DND-41 (cell line): ENCODE measurements at regions not wholly inside any gene's neighbourhood (a gene's known extent, or its start where the extent isn't known, plus 50 kb on each side); places are given as distances from the start of the nearest gene placed in this dataset.

Experiments
- ATAC-seq: fragments of 200-7000 bp; cut with Tn5 transposase; 3 replicates; pipeline ENCODE4 v1.9.1; 2021; ENCODE audit warnings: low read depth; ENCODE audit not compliant: insufficient read depth
- DNase-seq: peaks from one replicate; pipeline ENCODE4 v3.0.0-alpha.2; 2020
- H2AFZ ChIP-seq: 2 replicates; pipeline ENCODE4 v1.6.0; 2012; ENCODE audit warnings: low read depth, low read length
- H3K27ac ChIP-seq: 2 replicates; pipeline ENCODE4 v1.5.1; 2012; ENCODE audit warnings: low read length, inconsistent platforms
- H3K27me3 ChIP-seq: fragments of 200-600 bp; sonication (generic); 2 replicates; pipeline ENCODE4 v1.6.0; 2012; ENCODE audit warnings: low read length, mild to moderate bottlenecking, inconsistent platforms; ENCODE audit not compliant: insufficient read depth, poor library complexity
- H3K36me3 ChIP-seq: 2 replicates; pipeline ENCODE4 v1.5.1; 2012; ENCODE audit warnings: low read length, inconsistent platforms; ENCODE audit not compliant: insufficient read depth
- H3K4me1 ChIP-seq: 2 replicates; pipeline ENCODE4 v1.5.1; 2012; ENCODE audit warnings: mild to moderate bottlenecking, low read length; ENCODE audit not compliant: insufficient read depth
- H3K4me2 ChIP-seq: 2 replicates; pipeline ENCODE4 v1.6.0; 2012; ENCODE audit warnings: mild to moderate bottlenecking, moderate library complexity, low read length, inconsistent platforms; ENCODE audit not compliant: insufficient read depth
- H3K4me3 ChIP-seq, 2 experiments: fragments of 200-600 bp in 1 of 2; shearing (Covaris generic) in 1 of 2; 2 replicates each; pipeline ENCODE4 v1.5.1; 2012 to 2016; ENCODE audit warnings: inconsistent platforms in 2 of 2, low read length in 2 of 2, mild to moderate bottlenecking in 2 of 2, low read depth in 1 of 2, moderate library complexity in 1 of 2
- H3K79me2 ChIP-seq: 2 replicates; pipeline ENCODE4 v1.6.0; 2012; ENCODE audit warnings: low read length, inconsistent platforms; ENCODE audit not compliant: insufficient read depth
- H3K9ac ChIP-seq: 2 replicates; pipeline ENCODE4 v1.6.0; 2012; ENCODE audit warnings: low read depth, mild to moderate bottlenecking, inconsistent platforms, low read length, moderate library complexity
- H3K9me3 ChIP-seq: 2 replicates; pipeline ENCODE4 v1.5.1; 2012; ENCODE audit warnings: low read length, moderate library complexity, mild to moderate bottlenecking, inconsistent platforms; ENCODE audit not compliant: insufficient read depth, severe bottlenecking
- H4K20me1 ChIP-seq: 2 replicates; pipeline ENCODE4 v1.6.0; 2012; ENCODE audit warnings: low read length; ENCODE audit not compliant: insufficient read depth
- EZH2 ChIP-seq: IDR thresholded peaks from 3 replicates; pipeline ENCODE4 v1.6.1; 2012; ENCODE audit warnings: borderline replicate concordance, low read depth, mild to moderate bottlenecking, moderate library complexity, low read length, inconsistent platforms; ENCODE audit not compliant: severe bottlenecking
- TF ChIP-seq, protein P1 (sequence below): IDR thresholded peaks from 2 replicates; pipeline ENCODE4 v1.5.1; 2012; ENCODE audit warnings: borderline replicate concordance, low read length, moderate library complexity, mild to moderate bottlenecking; ENCODE audit not compliant: poor library complexity, severe bottlenecking; ENCODE audit errors: extremely low read depth

DNA sequence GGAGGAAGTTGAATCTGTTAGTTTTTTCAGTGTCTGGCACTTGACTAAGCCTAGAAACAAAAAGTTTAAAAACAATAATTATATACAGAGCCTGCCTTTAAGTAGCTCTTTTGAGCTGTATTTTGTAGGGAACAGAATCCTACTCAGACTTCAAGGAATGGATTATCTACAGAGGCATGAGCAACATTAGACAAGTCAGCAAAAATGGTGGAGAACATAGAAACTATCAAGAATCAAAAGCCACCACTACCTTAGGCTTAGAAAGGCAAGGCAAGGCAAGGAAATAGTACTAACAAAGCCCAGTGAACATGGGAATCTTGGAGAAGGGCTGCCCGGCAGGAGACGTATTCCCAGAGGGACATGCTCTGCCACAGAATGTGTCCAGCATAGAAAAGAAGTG, 353.6 kb upstream of the FAT3 start:
- no peak overlapping the region for H2AFZ ChIP-seq
- no peak overlapping the region for H3K4me3 ChIP-seq
- no peak overlapping the region for H3K27ac ChIP-seq
- H3K79me2 ChIP-seq: no peaks in the 10 kb centered on the region
- DNase-seq (no peak), ATAC-seq (no peak)
- H3K4me1 ChIP-seq: no peaks in the 10 kb centered on the region
- no peak overlapping the region for H3K4me2 ChIP-seq
- no peaks in the 10 kb centered on the region for H4K20me1 ChIP-seq
- H3K9ac ChIP-seq: no peak overlapping the region
- no peaks in the 10 kb centered on the region for H3K9me3 ChIP-seq
- H3K36me3 ChIP-seq: no peaks in the 10 kb centered on the region
- no peaks in the 10 kb centered on the region for H3K27me3 ChIP-seq
- TF ChIP-seq, protein P1, sequence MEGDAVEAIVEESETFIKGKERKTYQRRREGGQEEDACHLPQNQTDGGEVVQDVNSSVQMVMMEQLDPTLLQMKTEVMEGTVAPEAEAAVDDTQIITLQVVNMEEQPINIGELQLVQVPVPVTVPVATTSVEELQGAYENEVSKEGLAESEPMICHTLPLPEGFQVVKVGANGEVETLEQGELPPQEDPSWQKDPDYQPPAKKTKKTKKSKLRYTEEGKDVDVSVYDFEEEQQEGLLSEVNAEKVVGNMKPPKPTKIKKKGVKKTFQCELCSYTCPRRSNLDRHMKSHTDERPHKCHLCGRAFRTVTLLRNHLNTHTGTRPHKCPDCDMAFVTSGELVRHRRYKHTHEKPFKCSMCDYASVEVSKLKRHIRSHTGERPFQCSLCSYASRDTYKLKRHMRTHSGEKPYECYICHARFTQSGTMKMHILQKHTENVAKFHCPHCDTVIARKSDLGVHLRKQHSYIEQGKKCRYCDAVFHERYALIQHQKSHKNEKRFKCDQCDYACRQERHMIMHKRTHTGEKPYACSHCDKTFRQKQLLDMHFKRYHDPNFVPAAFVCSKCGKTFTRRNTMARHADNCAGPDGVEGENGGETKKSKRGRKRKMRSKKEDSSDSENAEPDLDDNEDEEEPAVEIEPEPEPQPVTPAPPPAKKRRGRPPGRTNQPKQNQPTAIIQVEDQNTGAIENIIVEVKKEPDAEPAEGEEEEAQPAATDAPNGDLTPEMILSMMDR: no peak
- TF ChIP-seq EZH2: no peak

DNA sequence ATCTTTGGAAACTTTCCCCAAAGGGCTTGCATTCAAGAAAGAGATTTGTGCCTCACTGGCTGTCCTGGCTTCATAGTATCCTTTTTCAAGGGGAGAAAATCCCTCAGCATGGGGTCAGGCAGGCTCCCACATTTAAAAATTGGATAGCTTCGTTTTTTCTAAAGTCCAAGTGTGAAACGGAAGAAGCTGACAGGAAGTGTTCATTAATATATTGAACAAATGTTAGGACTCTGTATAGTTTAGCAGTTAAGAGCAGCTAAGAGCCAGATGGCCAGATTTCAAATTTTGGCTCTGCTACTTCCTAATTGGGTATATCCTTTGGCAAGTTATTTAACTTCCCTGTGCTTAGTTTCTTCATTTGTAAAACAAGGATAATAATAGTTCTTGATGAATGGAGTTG, 354.9 kb upstream of the FAT3 start:
- Histone ChIP-seq H3K4me2 (no peak overlapping the region), H3K79me2 (no peaks in the 10 kb centered on the region), H3K4me3 (no peak overlapping the region), H3K36me3 (no peaks in the 10 kb centered on the region), H3K9me3 (no peaks in the 10 kb centered on the region), H2AFZ (no peak overlapping the region), H4K20me1 (no peaks in the 10 kb centered on the region), H3K27me3 (no peaks in the 10 kb centered on the region), H3K9ac (no peak overlapping the region), H3K27ac (no peak overlapping the region), H3K4me1 (no peaks in the 10 kb centered on the region)
- ATAC-seq (no peak), DNase-seq (no peak)
- TF ChIP-seq, protein P1: no peak
- no peak for TF ChIP-seq EZH2

DNA sequence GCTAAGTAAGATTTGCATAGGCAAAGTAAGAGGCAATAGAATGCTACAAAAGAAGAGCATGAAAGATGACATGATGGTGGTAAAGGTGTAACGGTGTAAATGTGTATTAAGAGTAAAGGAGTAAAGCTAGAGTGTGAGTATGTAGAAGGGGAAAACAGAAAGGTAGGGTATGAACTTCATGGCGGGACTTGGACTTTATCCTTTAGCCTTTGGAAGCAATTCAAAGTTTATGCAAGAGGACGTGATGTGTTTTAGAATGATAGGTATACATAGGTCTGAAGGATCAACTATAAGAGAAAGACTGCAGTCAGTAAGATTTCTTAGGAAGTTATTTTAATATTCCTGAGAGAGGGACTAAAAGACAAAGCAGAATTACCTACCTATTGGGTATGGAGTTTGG, 358.0 kb upstream of the FAT3 start:
- ATAC-seq: no peak
- TF ChIP-seq, protein P1: no peak
- no peak for TF ChIP-seq EZH2

DNA sequence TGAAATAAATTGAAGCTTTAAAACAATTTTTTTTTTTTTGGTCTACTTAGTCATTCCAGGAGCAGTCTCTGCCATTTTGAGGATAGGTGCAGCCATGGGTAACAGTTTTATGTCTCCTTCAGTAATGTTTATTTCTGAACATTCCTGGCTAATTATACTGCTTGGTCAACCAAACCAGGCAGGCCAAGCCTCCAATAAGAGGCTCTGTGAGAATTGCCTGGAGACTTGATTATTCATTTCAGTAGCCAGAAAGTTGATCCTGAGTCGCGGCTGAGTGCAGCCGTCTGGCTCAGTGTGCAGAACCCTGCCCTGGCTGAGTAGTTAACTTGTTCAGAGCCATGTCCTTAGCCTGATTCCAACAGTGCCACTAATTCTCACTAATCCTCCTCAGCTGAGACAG, 364.0 kb upstream of the FAT3 start:
- H3K27ac ChIP-seq: no peak overlapping the region
- H2AFZ ChIP-seq: no peak overlapping the region
- DNase-seq (no peak), ATAC-seq (no peak)
- H3K36me3 ChIP-seq: no peaks in the 10 kb centered on the region
- no peak overlapping the region for H3K9ac ChIP-seq
- no peaks in the 10 kb centered on the region for H3K4me1 ChIP-seq
- no peak overlapping the region for H3K4me3 ChIP-seq
- H4K20me1 ChIP-seq: no peaks in the 10 kb centered on the region
- no peak for TF ChIP-seq EZH2
- TF ChIP-seq, protein P1: no peak
- H3K9me3 ChIP-seq: no peaks in the 10 kb centered on the region
- H3K4me2 ChIP-seq: no peak overlapping the region
- H3K27me3 ChIP-seq: no peaks in the 10 kb centered on the region
- H3K79me2 ChIP-seq: no peaks in the 10 kb centered on the region

More for the DNA sequence above, 358.0 kb upstream of the FAT3 start:
- Histone ChIP-seq H4K20me1 (no peaks in the 10 kb centered on the region), H3K9ac (no peak overlapping the region), H3K27ac (no peak overlapping the region), H3K4me1 (no peaks in the 10 kb centered on the region), H2AFZ (no peak overlapping the region), H3K79me2 (no peaks in the 10 kb centered on the region), H3K4me2 (no peak overlapping the region), H3K4me3 (no peak overlapping the region), H3K36me3 (no peaks in the 10 kb centered on the region), H3K27me3 (no peaks in the 10 kb centered on the region), H3K9me3 (no peaks in the 10 kb centered on the region)
- DNase-seq: no peak
